ENCODE measurements at regions not wholly inside any gene's neighbourhood (a gene's known extent, or its start where the extent isn't known, plus 50 kb on each side); places are given as distances from the start of the nearest gene placed in this dataset.

GRCh38 chr13:90492872-90493271 lies 854.6 kb upstream of the MIR17HG start:
- TF ChIP-seq CTCF (IDR thresholded peaks at IDR 0.05): no peak
- TF ChIP-seq POLR2A (IDR thresholded peaks at IDR 0.05): no peak
- no peak for TF ChIP-seq EP300 (IDR thresholded peaks at IDR 0.05)

Data from ovary (tissue), 3 donors.